ENCODE measurements at regions not wholly inside any gene's neighbourhood (a gene's known extent, or its start where the extent isn't known, plus 50 kb on each side); places are given as distances from the start of the nearest gene placed in this dataset.

DNA sequence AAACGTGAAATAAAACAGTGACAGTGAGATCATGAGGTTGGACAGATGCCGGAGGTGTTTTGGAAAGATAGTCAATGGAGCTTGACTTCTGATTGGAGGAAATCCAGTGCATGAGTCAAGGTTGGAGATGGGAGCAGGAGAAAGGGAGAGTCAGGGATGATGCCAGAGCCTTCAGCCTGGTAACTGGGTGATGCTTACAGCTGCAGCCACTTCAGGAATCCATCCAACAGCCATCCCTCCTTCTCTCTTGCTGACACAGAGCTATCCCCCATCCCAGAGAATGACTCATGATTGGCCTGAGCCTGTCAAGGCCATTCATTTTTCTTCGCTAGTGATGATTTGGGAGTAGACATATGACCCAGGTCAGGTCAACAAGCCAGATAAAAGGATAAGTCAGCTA is 112.8 kb downstream of the SAMD5 start:
- DNase-seq, result no peak

DNA sequence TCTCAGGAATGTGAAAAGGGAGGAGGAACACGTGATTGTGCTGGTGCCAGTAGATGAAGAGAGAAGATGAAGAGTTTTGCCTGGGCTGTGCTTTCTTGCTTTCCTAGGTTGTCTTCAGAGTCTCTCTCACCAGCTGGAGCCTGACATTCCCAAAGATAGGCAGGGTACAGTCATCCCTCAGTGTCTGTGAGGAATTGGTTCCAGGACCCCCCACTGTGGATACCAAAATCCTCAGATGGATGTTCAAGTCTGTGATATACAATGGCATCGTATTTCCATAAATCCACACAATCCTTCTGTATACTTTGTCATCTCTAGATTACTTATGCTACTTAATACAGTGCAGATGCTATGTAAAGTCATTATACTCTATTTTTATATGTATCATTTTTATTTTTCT is 113.5 kb downstream of the SAMD5 start:
- DNase-seq, result no peak

DNA sequence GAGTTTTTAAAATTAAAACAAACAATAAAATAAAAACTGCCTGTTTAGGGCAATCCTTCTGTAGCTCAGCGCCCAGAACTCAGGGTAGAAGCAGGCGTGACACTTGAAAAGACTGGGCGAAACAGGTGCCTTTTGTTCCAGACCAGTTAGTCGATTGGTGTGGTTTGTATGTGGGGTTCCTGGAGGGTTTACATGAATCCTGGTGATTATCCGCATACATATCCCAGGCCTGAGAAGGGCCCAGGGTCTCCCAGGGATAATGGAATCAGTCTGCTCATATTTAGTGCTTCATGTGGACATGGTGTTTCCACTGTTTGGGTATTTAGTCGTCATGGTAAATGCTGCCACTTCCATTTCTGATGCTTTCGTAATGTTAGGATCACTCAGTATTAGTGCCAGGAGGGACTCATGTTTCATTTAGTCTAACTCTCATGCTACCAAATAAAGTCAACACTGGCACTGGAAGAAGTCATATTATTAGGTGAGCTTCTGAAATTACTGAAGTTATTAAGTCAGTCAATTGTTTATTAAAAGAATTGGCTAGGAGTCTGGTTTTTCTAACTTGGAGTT is 116.5 kb downstream of the SAMD5 start:
- DNase-seq, result no peak

DNA sequence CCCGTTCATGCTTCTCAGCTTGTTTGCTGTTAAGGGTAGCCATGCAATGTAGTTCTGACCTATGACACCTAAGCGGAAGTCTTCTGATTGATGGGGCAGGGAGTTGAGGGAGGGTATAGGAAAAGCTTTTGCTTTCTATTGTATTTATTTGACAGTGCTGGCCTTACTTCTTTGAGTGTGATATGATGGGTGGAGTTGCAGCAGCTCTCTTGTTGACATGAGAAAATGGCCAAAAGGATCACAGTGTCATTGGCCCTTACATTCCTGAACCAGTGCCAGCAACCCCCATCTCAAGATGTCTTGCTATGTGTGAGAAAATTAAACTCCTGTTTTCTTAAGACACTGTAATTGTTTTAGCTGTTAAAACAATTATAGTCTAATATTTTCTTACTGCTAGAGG is 117.5 kb downstream of the SAMD5 start:
- DNase-seq, result no peak

DNA sequence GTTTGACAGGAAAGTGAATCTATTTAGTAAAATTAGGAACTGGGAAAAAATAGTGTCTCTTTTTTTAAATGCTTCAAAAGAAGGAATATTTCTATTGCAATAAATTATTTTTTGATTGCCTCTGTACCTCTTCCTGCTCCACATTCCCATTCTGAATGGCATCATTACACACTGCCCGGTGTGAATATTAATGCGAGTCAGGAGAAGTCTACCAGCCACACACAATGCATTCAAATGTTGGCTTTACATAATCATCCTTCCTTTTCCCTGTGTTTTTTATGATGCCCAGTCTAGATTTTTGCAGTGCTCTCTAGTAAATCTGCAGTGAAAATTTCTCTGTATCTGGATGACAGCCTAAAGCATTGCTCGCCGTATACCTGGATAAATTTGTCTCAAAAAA is 118.9 kb downstream of the SAMD5 start:
- no peak for DNase-seq

DNA sequence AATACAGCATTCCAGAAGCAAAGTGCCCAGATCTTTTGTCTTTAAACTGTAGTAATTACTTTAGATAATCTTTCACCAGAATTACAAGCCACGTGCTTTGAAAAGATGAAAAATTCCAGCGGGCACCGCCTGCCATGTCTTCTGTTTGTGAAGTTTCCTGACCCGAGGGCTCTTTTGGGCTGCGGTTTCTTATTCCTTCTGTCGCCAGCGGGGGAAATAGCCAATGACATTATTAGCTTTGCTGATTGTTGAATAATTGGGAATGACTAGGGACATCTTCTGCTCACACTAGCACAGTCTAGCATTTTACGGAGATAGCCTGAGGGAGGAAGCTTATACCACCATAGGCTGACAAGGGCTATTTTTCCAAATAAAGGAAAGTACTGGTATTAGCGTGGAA is 124.7 kb downstream of the SAMD5 start:
- no peak for DNase-seq

DNA sequence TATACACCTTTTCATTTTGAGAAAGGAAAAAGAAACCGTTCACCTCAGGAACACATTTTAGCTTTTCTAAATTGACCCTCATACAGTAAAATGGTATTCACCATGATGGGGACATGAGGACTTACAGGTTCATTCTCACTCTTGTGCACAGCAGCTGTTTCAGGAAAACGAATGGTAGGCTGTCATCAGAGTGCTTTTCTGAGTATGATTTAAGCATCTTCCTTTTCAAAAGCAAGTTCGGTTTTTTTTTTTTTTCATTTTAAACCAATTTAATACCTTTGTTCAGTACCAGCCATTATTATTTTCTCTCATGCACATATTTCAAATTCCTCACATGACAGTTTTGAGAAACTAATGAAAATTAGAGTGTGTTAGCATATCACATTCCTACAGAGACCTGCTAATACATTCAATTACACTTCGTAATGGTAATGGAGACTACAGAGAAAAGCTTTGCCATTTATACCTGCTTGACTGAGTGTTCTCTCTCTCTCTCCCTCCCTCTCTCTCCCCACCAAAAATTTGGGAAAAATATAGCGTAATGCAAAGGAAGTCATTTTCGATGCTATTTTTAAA is 129.2 kb downstream of the SAMD5 start:
- DNase-seq, result no peak

DNA sequence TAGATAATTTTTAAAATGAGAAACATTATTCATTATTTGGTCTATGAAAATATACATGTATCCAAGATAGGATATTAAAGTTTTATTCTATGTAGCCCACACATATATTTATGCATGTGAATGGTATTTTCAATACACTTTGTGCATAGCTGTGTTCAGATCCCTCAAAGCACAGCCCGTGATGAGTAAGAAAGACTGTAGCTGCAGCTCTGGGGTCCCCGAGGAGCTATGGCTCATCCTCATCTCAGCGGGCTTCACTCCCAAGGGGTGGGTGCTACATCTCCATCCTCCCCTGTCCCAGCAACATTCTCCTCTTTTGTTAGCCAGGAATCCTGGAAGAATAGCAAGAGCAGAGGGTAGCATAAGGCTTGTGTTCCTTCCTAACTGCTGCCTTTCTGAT is 130.8 kb downstream of the SAMD5 start:
- no peak for DNase-seq

DNA sequence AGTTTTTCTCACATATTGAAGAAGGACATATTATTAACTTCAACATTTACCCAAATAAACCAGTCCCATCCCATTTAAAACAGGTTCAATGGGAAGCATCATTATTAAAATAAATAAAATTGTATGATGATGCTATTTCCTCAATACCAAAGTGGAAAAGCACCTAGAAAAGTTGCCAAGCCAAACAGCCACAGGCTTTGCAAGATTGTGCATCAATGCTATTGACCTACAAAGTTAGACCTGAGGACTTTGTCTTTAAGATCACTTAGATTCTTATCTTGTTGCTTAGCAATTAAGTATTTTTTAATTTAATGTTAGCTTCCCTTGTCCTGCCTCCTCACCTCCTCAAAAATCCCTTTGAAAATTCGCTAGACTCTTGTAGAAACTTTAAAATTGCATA is 132.1 kb downstream of the SAMD5 start:
- DNase-seq, result no peak

DNA sequence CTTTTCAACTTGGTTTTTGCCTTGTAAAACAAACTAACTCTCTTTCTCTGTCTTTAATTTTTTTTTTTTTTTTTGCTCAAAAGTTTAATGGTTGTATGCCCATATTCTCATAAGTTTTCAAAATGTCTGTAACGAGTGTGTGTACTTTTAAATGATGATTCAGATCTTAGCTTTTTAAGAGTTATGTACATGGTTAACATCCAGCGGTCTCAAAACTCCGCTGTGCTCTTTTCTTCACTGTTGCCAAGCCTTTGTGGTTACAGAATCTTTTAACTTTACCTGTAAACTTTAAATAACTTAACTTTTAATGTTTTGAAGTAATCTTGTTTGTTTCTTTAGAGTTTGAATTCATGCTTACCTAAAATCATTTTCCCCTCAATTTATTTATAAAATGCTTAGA is 133.0 kb downstream of the SAMD5 start:
- no peak for DNase-seq

DNA sequence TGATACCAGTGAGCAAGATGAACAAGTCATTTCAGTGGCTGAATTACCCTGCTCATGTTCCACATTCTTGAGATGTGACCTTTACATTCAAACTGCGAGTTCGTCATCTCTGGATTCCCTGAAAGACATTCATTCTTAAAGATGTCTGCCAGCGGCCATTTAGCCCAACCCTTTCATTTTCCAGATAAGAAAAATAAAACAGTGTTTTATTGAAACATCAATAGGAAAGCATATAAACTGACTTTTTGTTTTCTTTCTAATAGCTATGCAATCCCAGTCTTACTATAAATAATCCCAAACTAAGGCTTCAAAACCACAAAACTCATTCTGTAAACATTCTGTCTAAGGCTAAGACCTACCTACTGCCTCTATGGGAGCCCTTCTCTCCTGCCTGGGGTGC is 134.0 kb downstream of the SAMD5 start:
- no peak for DNase-seq

DNA sequence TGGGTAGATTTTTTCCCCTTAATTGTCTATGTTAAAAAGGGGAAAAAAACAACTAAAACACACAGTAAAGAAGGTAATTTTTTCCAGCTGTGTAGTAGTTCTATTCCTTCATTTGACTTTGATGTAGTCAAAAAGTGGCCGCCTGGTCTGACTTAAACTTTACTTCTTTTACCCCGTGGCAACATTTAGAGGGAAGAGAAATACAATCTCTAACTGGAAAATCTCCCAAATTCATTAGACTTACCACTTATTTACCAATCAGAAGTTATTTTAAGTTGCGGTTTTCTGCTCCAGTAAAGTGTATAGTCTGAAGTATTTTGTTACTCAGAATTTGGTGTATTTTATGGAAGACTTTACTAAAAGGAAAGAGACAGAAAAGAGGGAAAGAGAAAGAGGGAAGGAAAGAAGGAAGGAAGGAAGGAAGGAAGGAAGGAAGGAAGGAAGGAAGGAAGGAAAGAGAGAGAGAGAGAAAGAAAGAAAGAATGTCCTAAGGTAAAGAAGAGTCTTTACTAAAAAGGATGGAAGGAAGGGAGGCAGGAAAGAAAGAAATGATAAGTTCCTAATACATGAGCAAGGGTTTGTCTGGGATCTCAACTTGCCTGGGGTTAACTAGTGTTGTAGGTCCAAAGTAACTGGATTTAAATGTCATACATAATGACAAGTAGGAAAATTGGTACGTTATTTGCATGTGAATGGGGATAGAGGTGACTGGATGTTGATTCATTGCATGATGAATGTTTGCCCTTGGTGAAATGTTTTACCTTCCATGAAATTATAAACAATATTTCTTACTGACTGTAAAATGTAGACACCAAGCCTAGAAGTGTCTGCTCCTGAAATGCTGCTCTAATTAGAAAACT is 135.1 kb downstream of the SAMD5 start:
- no peak for DNase-seq

DNA sequence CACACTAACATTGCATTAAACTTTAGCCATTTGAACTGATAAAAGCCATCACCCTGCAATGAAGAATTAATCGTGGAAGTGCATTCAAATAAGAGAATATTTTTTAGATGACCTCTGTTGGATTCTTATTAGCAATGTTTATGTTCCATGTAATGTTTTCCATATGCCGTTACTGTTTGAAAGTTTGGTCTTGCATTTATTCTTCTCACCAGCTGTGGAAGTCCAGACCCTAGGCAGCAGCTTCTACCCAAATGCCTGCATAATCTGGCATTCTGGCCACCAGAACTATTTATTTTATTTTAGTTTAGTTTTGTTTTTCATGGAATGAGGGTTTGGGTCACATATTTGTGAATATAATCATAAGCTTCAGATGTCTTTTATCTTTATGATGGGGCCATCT is 140.4 kb downstream of the SAMD5 start:
- DNase-seq, result no peak

DNA sequence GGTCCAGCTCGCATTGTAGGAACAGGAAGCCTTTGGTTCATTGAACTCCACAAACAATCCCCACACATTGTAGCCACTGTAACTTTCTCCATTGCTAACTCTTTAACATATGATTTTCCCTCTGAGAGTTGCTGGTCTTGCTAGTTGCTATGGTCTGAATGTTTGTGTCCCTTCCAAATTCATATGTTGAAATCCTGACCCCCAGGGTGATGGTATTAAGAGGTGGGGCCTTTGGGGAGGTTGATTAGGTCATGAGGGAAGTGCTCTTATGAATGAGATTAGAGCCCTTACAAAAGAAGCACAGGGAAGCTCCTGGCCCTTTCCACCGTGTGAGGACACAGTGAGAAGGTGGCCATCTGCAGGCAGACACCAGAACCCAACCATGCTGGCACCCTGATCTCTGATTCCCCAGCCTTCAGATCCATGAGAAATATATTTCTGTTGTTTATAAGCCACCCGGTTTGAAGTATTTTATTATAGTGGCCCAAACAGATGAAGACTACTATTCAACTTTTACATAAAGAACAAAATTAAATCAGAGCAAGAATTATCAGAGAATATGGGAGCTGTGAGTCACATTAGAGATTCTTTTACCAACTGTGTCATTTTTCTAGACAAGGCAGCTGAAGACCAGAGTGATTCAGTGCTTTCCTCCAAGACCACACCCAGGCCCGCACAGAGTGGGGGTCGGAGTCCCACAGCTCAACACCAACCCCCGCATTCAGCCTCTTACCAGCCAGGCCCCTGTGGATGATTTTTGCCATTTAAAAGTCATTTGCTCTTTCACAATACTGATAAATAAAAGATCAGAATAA is 143.0 kb downstream of the SAMD5 start:
- DNase-seq, result no peak

DNA sequence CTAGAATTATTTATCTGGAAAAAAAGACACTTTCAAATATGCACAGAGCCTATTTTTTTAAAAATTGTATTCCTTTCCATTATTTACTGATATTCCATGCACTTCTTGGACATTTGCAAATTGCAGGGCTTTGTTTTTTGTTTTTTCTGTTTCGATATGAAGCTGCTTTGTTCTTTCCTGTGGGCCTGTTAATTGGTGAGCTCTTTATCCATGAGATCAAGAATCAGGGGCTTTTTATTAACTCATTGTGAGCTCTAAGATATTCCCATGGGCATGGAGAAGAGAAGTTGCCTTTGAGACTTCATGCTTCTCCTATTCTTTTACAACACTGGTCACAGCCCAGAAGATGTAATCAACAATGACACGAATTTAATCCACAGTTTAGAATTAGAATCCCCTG is 145.1 kb downstream of the SAMD5 start:
- no peak for DNase-seq

DNA sequence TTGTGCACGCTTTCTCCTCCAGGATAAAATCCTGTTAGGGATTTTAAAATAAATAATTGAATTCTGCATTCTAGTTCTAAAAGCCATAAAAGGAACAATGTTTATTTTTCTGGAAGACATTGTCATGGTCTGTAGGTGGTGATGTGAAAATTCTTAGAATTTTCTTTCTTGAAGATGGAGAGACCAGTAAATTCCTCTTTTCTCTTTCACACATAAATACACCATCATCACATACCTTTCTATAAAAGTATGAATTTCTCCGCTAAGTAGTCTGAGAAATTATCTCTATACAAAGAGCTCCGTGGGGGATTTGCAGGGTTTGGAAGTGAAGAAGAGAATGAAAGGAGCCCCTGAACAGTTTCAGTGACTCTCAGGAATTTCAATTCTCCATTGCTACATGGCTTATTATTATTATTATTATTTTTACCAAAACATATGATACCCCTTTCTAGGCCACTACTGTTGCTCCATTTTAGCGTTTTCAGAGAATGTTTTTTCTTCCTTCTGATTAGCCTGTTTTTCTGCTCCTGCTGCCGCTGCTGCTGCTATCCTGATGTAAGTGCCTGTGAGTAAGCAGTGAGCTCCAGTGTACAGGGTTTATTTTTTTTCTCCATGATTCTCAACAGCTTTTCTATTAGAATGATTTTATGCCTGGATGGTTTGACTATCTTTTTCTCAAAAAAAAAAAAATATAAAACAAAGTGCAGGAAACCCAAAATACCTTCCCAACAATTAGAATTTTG is 145.8 kb downstream of the SAMD5 start:
- DNase-seq, result no peak

DNA sequence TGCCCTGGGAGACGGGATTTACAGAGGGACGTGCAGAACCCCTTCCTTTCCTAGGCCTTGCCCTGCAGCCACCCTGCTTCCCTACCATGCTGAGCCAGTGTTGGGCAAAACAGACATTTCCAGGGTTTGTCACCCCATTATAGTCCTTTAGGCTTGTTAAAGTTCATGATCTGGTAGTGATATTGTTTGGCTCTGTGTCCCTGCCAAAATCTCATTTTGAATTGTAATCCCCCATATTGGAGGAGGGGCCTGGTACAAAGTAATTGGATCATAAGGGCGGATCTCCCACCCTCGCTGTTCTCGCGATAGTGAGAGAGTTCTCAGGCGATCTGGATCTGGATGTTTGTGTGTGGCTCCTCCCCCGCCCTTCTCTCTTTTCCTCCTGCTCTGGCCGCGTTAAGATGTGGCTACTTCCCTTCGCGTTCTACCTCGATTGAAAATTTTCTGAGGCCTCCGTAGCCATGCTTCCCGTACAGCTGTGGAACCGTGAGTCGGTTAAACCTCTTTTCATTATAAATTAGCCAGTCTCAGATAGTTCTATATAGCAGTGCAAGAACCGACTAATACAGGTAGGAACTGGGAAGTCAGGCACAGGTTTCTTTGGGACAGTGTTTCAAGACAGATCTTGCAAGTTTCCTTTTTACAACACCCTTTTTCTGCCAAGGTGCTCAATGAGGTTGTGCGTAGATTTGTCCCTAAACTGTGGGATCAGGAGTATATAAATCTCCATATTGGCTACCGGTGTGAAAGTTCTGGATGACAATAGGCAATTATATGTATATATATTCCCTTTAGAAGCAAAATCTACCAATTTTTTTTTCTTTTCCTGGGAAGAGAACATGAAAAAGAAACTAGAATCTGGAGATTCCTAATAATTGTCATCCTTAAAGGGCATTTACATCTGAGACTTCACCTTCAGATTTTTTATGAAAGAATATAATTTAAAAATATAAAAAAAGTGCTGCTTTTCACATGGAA is 152.1 kb downstream of the SAMD5 start:
- no peak for DNase-seq

DNA sequence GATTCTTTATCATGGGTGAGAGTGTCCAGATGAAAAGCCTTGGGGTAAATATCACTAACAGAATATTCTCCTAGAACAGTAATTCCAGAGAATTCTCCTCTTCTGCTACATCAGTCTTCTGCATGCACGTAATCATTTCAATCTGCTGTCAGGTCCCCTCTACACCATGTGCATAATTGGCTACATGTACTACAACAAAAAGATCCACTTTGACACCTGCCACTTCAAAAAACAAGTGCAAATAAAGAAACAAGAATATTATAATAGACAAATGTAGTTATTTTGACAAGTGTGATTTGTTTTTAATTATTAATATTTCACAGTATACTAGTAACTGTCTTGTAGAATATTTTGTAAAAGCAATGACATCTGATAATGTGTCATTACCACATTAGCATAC is 154.2 kb downstream of the SAMD5 start:
- DNase-seq, result no peak

DNA sequence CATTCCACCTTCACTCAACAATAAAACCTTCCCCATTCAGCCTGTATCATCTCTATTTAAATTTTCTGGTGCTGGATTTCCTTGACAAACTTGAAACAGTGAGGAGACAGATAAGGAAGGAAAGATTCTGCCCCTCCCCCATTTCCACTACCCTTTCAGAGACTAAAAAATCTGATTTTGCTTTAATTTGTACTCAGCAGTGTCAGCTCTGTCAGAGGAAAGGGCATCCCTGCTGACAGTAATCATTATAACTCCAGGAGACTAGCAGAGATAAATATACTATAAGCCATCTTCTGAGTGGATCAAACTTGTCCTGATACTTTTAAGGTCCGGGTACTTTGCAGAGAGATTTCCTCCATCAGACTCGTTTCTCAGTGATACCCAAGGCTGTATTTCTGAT is 155.6 kb downstream of the SAMD5 start:
- DNase-seq, result no peak

DNA sequence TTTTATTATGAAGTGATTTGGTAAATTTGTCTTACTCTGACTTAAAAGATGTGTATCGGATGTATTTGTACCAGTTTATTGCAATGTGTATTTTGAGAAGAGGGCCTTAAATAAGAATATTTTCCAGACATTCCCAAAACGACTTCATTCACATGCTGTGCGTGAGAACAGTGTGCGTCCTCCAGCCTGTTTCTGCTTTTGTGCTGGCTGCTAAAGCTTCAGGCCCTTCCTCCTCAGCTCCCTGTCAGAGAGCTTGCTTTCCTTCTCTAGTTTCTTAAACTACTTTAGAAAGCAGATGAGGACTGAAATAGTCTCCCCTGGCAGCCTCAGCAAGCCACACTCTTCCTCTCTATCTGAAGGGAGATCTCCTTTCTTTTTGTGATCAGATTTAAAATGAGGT is 157.8 kb downstream of the SAMD5 start:
- DNase-seq, result peak in 1 of 2 donors; percentile 3

DNA sequence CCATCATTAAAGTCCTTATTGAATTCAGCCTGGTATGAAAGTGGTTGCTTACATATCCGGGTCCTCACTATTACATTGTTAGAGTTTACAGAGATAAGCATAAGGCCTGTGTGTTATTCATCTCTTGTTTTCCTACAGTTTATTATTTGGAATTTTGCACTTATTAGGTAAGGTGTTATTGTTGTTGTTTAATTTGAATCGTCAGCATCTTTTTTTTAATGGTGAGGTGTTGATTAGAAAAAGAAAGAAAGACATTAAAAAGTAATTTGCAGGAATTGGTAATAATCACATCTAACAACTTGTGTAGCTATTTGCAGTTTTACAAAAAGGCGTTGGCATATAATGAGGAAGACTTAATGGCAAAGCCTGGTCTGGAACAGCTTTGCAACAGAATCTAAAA is 158.6 kb downstream of the SAMD5 start:
- DNase-seq, result no peak

DNA sequence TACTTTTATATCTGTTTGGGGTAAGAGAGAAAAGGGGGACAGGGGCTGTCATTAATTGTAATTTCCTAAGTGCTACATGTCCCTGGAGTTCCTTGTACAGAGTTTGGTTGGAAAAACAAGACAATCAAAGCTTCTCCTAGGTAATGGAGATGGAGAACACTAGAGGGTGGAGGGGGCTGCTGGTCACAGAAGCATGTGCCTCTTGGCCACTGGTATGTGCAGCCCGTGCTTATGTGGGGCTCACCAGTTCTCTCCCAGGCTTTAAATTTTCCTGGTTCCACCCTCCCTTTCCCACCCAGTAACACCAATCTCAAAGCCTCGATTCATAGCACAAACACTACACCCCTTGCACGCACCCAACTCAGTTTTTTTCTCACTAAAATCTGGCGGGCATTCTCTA is 165.6 kb downstream of the SAMD5 start:
- DNase-seq, result no peak
